Activated CD4-positive, alpha-beta T cell treated with anti-CD3 and anti-CD28 coated beads, Interleukin-2, Interleukin-6, amounts not matched to agents 100 ng/mL and 50 ng/mL, durations not matched to agents 16 hours and 8 hours (primary cell): ENCODE measurements at regions not wholly inside any gene's neighbourhood (a gene's known extent, or its start where the extent isn't known, plus 50 kb on each side); places are given as distances from the start of the nearest gene placed in this dataset.

Experiments
- DNase-seq: peaks from one replicate; pipeline ENCODE4 v3.0.0-alpha.2; 2020

GRCh38 chr12:86860776-86861175, 604.6 kb upstream of the MGAT4C start:
- no peak for DNase-seq

- no peak for DNase-seq
These were observed 596.3 kb upstream of the MGAT4C start for GRCh38 chr12:86852451-86852850.

GRCh38 chr12:86838711-86839110, 582.5 kb upstream of the MGAT4C start:
- no peak for DNase-seq

DNA sequence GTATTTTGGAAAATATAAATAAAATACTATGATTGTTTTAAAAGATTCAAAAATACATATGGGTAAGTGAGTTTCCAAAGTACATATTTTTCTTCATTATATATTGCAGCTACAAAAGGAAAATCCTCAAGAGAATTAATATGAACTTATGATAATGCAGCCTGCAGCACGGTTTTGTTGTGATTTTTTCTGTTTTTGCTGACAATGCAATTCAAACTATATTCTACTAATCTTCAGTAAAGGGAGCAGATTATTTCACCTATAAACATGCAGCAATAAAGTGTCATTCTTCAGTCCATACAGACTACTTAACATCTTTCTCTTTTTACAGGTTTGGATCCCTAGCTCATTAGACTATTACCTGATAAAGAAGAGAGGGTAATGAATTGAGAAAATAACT, 582.1 kb upstream of the MGAT4C start:
- DNase-seq, result no peak

DNA sequence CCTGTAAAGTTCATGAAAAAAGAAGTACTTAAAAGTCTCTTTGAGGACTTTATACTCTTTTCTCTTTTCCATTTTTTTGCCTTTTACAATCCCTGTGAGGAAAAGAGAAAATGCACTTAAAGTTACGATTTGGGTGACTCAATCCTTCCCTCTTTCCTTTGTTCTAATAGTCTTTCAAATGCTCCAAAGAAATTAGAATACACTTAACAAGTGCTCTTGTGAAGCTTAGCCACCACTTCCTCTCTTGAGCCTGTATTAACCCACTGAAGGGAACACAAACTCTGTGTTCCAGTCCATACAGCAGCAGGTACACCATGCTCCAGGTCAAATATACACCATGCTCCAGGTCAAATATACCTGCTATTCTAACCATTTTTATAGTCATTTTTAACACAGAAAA, 581.1 kb upstream of the MGAT4C start:
- DNase-seq, result no peak

GRCh38 chr12:86834217-86834616, 578.0 kb upstream of the MGAT4C start:
- no peak for DNase-seq

GRCh38 chr12:86827409-86827808, 571.2 kb upstream of the MGAT4C start:
- DNase-seq, result no peak

DNA sequence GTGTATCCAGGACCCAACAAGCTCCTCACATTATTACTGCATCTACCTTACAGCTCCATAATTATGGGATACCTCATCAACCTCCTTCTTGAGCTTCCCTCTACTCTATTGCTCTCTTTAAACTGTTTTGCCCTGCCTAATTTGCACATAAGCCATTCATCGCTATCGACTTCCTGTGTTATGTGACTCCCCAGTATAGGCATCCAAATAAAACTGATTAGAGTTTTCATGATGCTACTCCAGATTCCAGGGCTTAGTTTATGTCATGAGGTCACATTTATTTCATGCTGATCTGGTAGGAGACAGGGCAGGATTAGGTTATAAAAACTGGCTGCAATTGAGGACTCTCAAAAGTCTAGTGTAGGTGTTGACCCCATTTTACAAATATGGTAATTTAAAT, 569.9 kb upstream of the MGAT4C start:
- DNase-seq, result no peak

GRCh38 chr12:86801439-86801838, 545.2 kb upstream of the MGAT4C start:
- no peak for DNase-seq

DNA sequence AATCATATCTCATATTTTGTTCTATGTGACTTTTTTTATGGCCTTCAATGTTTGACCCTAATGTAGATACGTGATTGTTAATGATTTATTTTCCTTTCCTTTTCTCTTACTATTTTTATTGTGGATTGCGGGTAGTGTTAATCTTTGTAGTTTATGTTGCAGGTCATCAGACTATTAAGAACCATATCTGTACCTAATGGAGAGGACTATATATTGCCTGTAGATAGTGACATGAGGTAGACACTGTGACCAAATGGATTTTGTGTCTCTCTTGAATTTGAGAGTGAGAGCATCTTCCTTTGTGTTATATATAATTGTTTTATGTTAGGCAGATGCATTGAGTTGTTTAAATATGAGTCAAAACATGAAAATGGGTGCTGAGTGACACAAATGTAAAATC, 543.4 kb upstream of the MGAT4C start:
- no peak for DNase-seq

DNA sequence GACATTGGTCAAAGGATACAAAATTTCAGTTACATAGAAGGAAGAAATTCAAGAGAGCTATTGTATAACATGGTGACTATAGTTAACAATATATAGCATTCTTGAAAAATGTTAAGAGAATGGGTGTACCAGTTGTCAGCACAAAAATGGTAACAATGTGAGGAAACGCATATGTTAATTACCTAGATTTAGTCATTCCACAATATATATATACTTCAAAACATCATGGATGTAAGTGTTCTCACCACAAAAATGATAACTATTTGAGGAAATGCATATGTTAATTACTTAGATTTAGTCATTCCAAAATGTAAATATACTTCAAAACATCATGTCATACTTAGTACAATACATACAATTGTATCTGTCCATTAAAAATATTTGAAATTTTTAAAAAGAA, 540.4 kb upstream of the MGAT4C start:
- no peak for DNase-seq

DNA sequence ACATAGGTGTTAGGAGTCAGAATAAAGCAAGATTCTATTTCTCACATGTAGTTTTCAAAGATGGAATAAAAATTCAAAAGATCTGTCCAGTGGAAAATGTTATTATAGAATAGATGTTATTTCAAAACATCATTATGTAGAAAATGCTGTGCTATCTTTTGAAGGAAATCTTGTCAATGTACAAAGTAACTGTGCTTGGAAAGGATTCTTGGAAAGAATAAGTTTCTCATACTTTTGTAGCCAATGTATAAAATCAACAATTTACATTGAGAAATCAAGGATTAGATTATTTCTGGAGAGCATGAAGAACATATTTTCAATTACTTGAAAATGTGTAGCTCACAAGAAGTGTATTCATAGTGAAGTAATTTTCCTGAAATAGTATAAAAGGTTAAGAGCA, 532.5 kb upstream of the MGAT4C start:
- no peak for DNase-seq

GRCh38 chr12:86787419-86787818, 531.2 kb upstream of the MGAT4C start:
- no peak for DNase-seq

GRCh38 chr12:86777325-86777724, 521.1 kb upstream of the MGAT4C start:
- no peak for DNase-seq

GRCh38 chr12:86774841-86775388, 518.7 kb upstream of the MGAT4C start:
- DNase-seq, result no peak

- DNase-seq, result no peak
These were observed 516.5 kb upstream of the MGAT4C start for GRCh38 chr12:86772696-86773095.

DNA sequence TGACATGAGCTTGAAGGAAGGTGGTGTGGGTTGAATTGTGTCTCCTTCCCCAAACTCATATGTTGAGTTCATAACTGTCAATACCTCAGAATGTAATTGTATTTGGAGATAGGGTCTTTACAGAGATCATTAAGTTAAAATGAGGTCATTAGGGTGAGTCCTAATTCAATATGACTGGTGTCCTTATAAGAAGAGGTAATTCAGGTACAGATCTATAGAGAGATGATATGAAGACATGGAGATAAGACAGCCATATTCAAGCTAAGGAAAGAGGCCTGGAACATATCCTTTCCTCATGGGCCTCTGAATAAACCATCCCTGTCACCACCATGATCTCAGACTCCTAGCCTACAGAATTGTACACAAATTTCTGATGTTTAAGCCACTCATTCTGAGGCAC, 514.7 kb upstream of the MGAT4C start:
- DNase-seq, result no peak

DNA sequence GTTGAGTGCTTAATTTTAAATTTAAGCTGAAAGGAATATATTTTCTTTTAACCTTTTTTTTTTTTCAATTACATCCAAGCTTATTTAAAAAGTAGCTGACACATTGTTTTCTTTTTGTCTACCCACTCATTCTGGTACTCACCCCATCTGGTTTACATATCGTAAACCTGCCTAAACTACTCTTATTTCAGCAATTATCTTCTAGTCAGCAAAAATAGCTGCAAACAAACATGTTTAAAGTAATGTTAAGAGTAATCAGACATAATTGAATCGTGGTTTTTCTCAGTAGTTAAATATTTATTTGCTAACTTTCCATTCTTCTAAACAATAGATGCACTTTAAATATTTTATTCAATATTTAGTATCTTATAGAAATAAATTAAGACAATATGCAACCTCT, 492.7 kb upstream of the MGAT4C start:
- DNase-seq, result no peak

- DNase-seq, result no peak
These were observed 488.5 kb upstream of the MGAT4C start for GRCh38 chr12:86744547-86745212.

- DNase-seq, result no peak
These were observed 487.8 kb upstream of the MGAT4C start for GRCh38 chr12:86743875-86744536.

GRCh38 chr12:86741531-86741930, 485.3 kb upstream of the MGAT4C start:
- DNase-seq, result no peak

DNA sequence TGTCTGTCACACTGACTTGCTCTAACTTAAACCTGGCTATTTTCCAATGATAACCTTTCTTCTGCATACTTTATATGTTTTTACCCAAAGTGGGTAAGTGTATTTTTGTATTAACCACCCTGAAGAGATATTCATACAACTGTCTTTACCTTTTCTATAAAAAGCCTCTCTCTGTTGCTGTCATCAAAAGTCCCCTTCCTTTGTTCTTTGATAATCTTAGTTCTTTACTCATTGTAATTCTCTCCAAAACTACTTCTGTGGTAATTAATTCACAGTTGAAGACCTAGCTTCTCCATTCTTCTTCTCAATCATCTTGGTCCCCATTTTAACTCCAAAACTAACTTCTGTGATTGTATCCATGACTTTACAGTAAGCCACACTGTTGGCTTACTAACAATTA, 479.7 kb upstream of the MGAT4C start:
- no peak for DNase-seq

DNA sequence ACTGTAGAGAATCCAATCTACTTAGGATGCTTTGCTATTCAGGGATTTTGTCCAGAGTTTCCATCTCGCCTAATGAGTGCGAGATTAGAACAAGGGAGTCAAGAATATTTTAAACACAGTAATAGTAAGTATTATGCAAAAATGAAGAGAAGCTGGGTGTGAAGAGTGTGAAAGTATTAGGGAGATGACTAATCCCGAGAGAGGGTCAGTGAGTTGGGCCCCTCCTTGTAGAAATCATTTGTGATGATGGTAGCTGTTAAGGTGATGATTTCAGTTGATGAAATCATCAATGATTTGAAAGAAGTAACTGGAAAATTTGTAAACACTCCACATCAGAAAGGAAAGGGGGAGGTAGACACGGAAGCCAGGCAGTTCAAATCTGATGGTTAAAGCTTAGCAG, 478.9 kb upstream of the MGAT4C start:
- no peak for DNase-seq

DNA sequence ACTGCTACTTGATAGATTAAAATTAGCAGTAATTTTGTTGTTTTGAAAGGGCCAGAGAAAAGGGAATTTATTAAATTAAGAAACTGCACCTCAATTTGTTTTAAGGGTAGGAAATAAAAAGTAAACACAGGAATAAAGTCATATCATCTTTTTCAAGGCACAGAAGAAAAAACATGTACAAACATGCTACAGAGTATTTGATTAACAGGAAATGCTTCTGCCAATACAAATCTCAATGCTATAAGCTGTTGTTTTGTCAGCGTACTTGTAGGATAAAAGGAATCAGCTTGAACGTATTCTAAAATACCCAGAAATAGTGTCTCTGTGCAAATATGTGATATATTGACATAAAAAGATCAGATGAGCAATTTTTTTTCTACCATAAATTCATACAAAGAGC, 474.0 kb upstream of the MGAT4C start:
- no peak for DNase-seq

DNA sequence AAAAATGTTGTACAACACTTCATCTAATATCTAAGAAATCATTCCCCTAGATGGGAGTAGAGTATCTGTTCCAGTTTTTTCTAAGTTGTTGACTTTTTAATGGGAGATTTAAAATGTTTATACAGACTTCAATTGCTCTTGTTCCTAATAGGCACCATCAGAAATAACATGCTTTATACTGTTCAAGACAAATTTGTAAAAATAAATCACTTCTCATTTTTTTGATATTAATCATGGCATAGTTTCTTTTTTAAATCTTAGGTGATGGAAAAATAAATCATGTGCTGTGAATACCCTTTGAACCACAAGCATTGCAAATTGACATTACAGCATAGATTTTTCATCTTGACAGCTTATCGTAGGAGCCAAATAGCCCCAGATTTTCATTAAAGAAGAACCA, 473.5 kb upstream of the MGAT4C start:
- no peak for DNase-seq
